Breast epithelium (tissue), 3 donors: ENCODE measurements at regions not wholly inside any gene's neighbourhood (a gene's known extent, or its start where the extent isn't known, plus 50 kb on each side); places are given as distances from the start of the nearest gene placed in this dataset.

Source experiments
- POLR2A ChIP-seq: fragments of 450-650 bp; IDR thresholded peaks from one replicate; pipeline ENCODE4 v1.6.1; 2016; ENCODE audit warnings: antibody characterized with exemption, mild to moderate bottlenecking, moderate library complexity
- POLR2AphosphoS5 ChIP-seq, 3 donors: sonication (generic); formaldehyde crosslinking; IDR thresholded peaks; one replicate each; pipeline ENCODE4 v1.6.1; 2017; ENCODE audit warnings: antibody characterized with exemption in 3 of 3
- TF ChIP-seq, protein P1 (sequence below), 3 donors: fragments of 450-650 bp; IDR thresholded peaks; one replicate each; pipeline ENCODE4 v1.5.1; 2016 to 2017; ENCODE audit warnings: antibody characterized with exemption in 3 of 3, mild to moderate bottlenecking in 3 of 3, moderate library complexity in 3 of 3

DNA sequence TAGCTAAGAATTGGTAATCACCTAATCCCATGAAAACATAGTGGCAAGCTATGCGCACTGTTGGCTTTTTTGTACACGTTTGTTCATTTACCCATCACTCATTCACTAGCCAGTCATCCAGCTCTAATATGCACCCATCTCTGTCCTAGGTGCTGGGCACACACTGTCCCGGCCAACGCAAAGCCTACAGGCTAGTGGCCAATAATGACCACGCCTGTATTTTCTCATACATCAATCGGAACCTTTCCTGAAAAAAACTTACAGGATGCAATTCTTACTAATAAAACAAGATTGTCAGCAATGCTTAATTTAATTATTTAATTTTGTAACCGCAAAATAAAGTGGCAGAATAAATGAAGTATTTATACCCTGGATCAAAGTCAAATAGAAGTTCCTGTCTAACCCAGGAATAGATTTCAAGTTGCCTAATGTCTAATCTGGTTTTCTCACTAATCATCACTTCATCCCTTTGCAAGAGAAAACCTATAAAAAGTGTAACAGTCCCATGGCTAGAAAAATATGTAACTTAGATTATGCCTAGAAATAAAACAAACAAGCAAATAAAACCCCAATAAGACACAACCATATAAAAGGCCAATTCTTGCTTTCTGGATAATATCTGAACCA, 143.3 kb upstream of the BLID start:
- no peak for TF ChIP-seq POLR2A
- TF ChIP-seq, protein P1, sequence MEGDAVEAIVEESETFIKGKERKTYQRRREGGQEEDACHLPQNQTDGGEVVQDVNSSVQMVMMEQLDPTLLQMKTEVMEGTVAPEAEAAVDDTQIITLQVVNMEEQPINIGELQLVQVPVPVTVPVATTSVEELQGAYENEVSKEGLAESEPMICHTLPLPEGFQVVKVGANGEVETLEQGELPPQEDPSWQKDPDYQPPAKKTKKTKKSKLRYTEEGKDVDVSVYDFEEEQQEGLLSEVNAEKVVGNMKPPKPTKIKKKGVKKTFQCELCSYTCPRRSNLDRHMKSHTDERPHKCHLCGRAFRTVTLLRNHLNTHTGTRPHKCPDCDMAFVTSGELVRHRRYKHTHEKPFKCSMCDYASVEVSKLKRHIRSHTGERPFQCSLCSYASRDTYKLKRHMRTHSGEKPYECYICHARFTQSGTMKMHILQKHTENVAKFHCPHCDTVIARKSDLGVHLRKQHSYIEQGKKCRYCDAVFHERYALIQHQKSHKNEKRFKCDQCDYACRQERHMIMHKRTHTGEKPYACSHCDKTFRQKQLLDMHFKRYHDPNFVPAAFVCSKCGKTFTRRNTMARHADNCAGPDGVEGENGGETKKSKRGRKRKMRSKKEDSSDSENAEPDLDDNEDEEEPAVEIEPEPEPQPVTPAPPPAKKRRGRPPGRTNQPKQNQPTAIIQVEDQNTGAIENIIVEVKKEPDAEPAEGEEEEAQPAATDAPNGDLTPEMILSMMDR (IDR thresholded peaks at IDR 0.05), result no peak
- TF ChIP-seq POLR2AphosphoS5 (IDR thresholded peaks at IDR 0.05), result no peak
